HEK293 (cell line): ENCODE measurements at regions not wholly inside any gene's neighbourhood (a gene's known extent, or its start where the extent isn't known, plus 50 kb on each side); places are given as distances from the start of the nearest gene placed in this dataset.
"Not testable (repeated sequence)": the region's sequence is repeated elsewhere in the genome, so short reads cannot be mapped to it uniquely, and the experiment has no call there.

Experiments
- CTCF ChIA-PET: fragments of 350-600 bp; formaldehyde crosslinking; extraction: SDS; loops from one replicate; lab custom pipeline; 2021; ENCODE audit warnings: antibody characterized with exemption; lab: Yijun Ruan, JAX
- POLR2A ChIA-PET: fragments of 300-600 bp; formaldehyde crosslinking; extraction: SDS; loops from one replicate; lab custom pipeline; 2020; ENCODE audit warnings: antibody characterized with exemption, inconsistent platforms; lab: Yijun Ruan, JAX
- H3K27ac ChIP-seq: fragments of 200-500 bp; sonication (Bioruptor generic); 2 replicates; pipeline ENCODE4 v1.5.1; 2014; ENCODE audit warnings: low read depth, low read length, control low read depth, inconsistent platforms; ENCODE audit errors: extremely low read depth
- H3K36me3 ChIP-seq, 2 experiments: fragments of 200-500 bp in 1 of 2; sonication (Bioruptor generic) in 1 of 2; 1 replicate in 1 of 2; 2 replicates in 1 of 2; pipeline ENCODE4 v1.5.1; 2014 to 2017; ENCODE audit warnings: inconsistent platforms in 2 of 2, low read length in 2 of 2; ENCODE audit not compliant: control insufficient read depth in 2 of 2, insufficient read depth in 1 of 2
- H3K4me1 ChIP-seq: fragments of 200-500 bp; sonication (Bioruptor generic); 2 replicates; pipeline ENCODE4 v1.5.1; 2014; ENCODE audit warnings: mild to moderate bottlenecking, low read length, inconsistent platforms; ENCODE audit not compliant: control insufficient read depth, insufficient read depth
- H3K4me3 ChIP-seq: 2 replicates; pipeline ENCODE4 v1.5.1; 2011; ENCODE audit warnings: low read depth, mild to moderate bottlenecking, control low read depth, low read length, moderate library complexity
- H3K9me3 ChIP-seq: fragments of 200-500 bp; sonication (Bioruptor generic); 2 replicates; pipeline ENCODE4 v1.5.1; 2014; ENCODE audit warnings: low read depth, low read length, inconsistent platforms; ENCODE audit not compliant: control insufficient read depth, insufficient read depth
- GLIS1 ChIP-seq: fragments of 450-650 bp; formaldehyde crosslinking; IDR thresholded peaks from 2 replicates; pipeline ENCODE4 v1.5.1; 2016; ENCODE audit warnings: missing biosample characterization, missing genetic modification characterization
- KLF10 ChIP-seq: fragments of 450-650 bp; IDR thresholded peaks from 2 replicates; pipeline ENCODE4 v1.5.1; 2018; ENCODE audit warnings: missing biosample characterization, mild to moderate bottlenecking, missing genetic modification characterization
- KLF8 ChIP-seq: fragments of 450-650 bp; formaldehyde crosslinking; IDR thresholded peaks from 2 replicates; pipeline ENCODE4 v1.5.1; 2016; ENCODE audit warnings: missing biosample characterization, missing genetic modification characterization
- PRDM1 ChIP-seq: fragments of 450-650 bp; formaldehyde crosslinking; IDR thresholded peaks from 2 replicates; pipeline ENCODE4; 2016; ENCODE audit warnings: missing biosample characterization, missing genetic modification characterization
- RBAK ChIP-seq: fragments of 450-650 bp; formaldehyde crosslinking; IDR thresholded peaks from 2 replicates; pipeline ENCODE4 v1.5.1; 2016; ENCODE audit warnings: missing biosample characterization, missing genetic modification characterization
- TCF7L2 ChIP-seq: IDR thresholded peaks from 2 replicates; pipeline ENCODE4 v1.6.1; 2011; ENCODE audit warnings: low read depth, mild to moderate bottlenecking, inconsistent platforms, low read length, moderate library complexity, borderline replicate concordance
- ZNF112 ChIP-seq: fragments of 450-650 bp; formaldehyde crosslinking; IDR thresholded peaks from 2 replicates; pipeline ENCODE4 v1.5.0; 2017; ENCODE audit warnings: missing biosample characterization, missing genetic modification characterization
- ZNF138 ChIP-seq: fragments of 450-650 bp; formaldehyde crosslinking; IDR thresholded peaks from 2 replicates; pipeline ENCODE4 v1.5.1; 2016; ENCODE audit warnings: missing biosample characterization, missing genetic modification characterization, borderline replicate concordance
- ZNF280D ChIP-seq: fragments of 450-650 bp; formaldehyde crosslinking; IDR thresholded peaks from 2 replicates; pipeline ENCODE4 v1.5.1; 2016; ENCODE audit warnings: missing biosample characterization, missing genetic modification characterization
- ZNF529 ChIP-seq: fragments of 450-650 bp; formaldehyde crosslinking; IDR thresholded peaks from 2 replicates; pipeline ENCODE4 v1.5.1; 2017; ENCODE audit warnings: missing genetic modification characterization, missing biosample characterization; ENCODE audit not compliant: insufficient replicate concordance
- ZNF555 ChIP-seq: fragments of 450-650 bp; formaldehyde crosslinking; conservative IDR thresholded peaks from 2 replicates; pipeline ENCODE4 v1.5.1; 2017; ENCODE audit warnings: missing biosample characterization, mild to moderate bottlenecking, missing genetic modification characterization, inconsistent platforms
- ZNF621 ChIP-seq: fragments of 450-650 bp; formaldehyde crosslinking; IDR thresholded peaks from 2 replicates; pipeline ENCODE4 v1.5.1; 2017; ENCODE audit warnings: missing biosample characterization, missing genetic modification characterization
- ZNF624 ChIP-seq: fragments of 450-650 bp; formaldehyde crosslinking; IDR thresholded peaks from 2 replicates; pipeline ENCODE4 v1.5.1; 2017; ENCODE audit warnings: missing biosample characterization, missing genetic modification characterization
- ZNF654 ChIP-seq: fragments of 450-650 bp; formaldehyde crosslinking; IDR thresholded peaks from 2 replicates; pipeline ENCODE4 v1.5.1; 2016; ENCODE audit warnings: low read depth, missing biosample characterization, missing genetic modification characterization
- ZNF768 ChIP-seq: fragments of 450-650 bp; formaldehyde crosslinking; IDR thresholded peaks from 2 replicates; pipeline ENCODE4 v1.5.1; 2018; ENCODE audit warnings: missing biosample characterization, mild to moderate bottlenecking, missing genetic modification characterization
- ZNF777 ChIP-seq: fragments of 450-650 bp; formaldehyde crosslinking; IDR thresholded peaks from 2 replicates; pipeline ENCODE4 v1.5.1; 2017; ENCODE audit warnings: missing biosample characterization, missing genetic modification characterization, borderline replicate concordance
- ZNF791 ChIP-seq: fragments of 450-650 bp; formaldehyde crosslinking; IDR thresholded peaks from 2 replicates; pipeline ENCODE4 v1.5.1; 2016; ENCODE audit warnings: missing biosample characterization, missing genetic modification characterization
- ZNF792 ChIP-seq: fragments of 450-650 bp; formaldehyde crosslinking; IDR thresholded peaks from 2 replicates; pipeline ENCODE4 v1.5.1; 2016; ENCODE audit warnings: missing biosample characterization, missing genetic modification characterization
- TF ChIP-seq, protein P1 (sequence below): fragments of 450-650 bp; formaldehyde crosslinking; IDR thresholded peaks from 2 replicates; pipeline ENCODE4 v1.5.1; 2016; ENCODE audit warnings: missing biosample characterization, missing genetic modification characterization

- TF ChIP-seq ZNF280D (no peak), TCF7L2 (no peak), PRDM1 (no peak), ZNF792 (no peak), ZNF624 (no peak), ZNF138 (no peak), ZNF791 (tag by site-specific recombination) (no peak), ZNF654 (tag by site-specific recombination) (no peak)
- TF ChIP-seq, protein P1, sequence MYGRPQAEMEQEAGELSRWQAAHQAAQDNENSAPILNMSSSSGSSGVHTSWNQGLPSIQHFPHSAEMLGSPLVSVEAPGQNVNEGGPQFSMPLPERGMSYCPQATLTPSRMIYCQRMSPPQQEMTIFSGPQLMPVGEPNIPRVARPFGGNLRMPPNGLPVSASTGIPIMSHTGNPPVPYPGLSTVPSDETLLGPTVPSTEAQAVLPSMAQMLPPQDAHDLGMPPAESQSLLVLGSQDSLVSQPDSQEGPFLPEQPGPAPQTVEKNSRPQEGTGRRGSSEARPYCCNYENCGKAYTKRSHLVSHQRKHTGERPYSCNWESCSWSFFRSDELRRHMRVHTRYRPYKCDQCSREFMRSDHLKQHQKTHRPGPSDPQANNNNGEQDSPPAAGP (tag by site-specific recombination): no peak
These were observed 119.0 kb upstream of the HS3ST2 start (continued) for GRCh38 chr16:22694887-22695382.

GRCh38 chr16:22695773-22696172 is 118.2 kb upstream of the HS3ST2 start:
- CTCF ChIA-PET, H3K36me3 ChIP-seq, POLR2A ChIA-PET, H3K27ac ChIP-seq, H3K4me3 ChIP-seq, H3K9me3 ChIP-seq, H3K4me1 ChIP-seq: not testable (repeated sequence)

GRCh38 chr16:22699356-22699755 is 114.6 kb upstream of the HS3ST2 start:
- Histone ChIP-seq H3K36me3 (no peaks in the 10 kb centered on the region), H3K4me3 (no peak overlapping the region), H3K9me3 (no peaks in the 10 kb centered on the region), H3K4me1 (no peaks in the 10 kb centered on the region), H3K27ac (no peak overlapping the region)
- TF ChIP-seq ZNF768 (no peak), KLF10 (no peak), ZNF529 (tag by site-specific recombination) (no peak), GLIS1 (no peak), RBAK (no peak), ZNF112 (no peak), ZNF777 (tag by site-specific recombination) (no peak), ZNF555 (tag by site-specific recombination) (no peak), KLF8 (no peak), ZNF621 (tag by site-specific recombination) (no peak)
- TF ChIP-seq, protein P1 (tag by site-specific recombination): no peak
- ChIA-PET CTCF (interaction anchor here (0.6 kb wide), 1 partner anchor 65 kb away, joined by 3 read pairs; no protein-coding TSS in a partner anchor), POLR2A (no interaction called here)
